ENCODE measurements at regions not wholly inside any gene's neighbourhood (a gene's known extent, or its start where the extent isn't known, plus 50 kb on each side); places are given as distances from the start of the nearest gene placed in this dataset.

GRCh38 chr9:26682796-26683496 lies 209.7 kb downstream of the CAAP1 start:
- TF ChIP-seq, protein P1, sequence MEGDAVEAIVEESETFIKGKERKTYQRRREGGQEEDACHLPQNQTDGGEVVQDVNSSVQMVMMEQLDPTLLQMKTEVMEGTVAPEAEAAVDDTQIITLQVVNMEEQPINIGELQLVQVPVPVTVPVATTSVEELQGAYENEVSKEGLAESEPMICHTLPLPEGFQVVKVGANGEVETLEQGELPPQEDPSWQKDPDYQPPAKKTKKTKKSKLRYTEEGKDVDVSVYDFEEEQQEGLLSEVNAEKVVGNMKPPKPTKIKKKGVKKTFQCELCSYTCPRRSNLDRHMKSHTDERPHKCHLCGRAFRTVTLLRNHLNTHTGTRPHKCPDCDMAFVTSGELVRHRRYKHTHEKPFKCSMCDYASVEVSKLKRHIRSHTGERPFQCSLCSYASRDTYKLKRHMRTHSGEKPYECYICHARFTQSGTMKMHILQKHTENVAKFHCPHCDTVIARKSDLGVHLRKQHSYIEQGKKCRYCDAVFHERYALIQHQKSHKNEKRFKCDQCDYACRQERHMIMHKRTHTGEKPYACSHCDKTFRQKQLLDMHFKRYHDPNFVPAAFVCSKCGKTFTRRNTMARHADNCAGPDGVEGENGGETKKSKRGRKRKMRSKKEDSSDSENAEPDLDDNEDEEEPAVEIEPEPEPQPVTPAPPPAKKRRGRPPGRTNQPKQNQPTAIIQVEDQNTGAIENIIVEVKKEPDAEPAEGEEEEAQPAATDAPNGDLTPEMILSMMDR (IDR thresholded peaks at IDR 0.05), result no peak
- TF ChIP-seq POLR2A (IDR thresholded peaks at IDR 0.05), result no peak

All from lower leg skin (tissue), 3 donors.